CD1c-positive myeloid dendritic cell (primary cell): ENCODE measurements at regions not wholly inside any gene's neighbourhood (a gene's known extent, or its start where the extent isn't known, plus 50 kb on each side); places are given as distances from the start of the nearest gene placed in this dataset.
"Not testable (repeated sequence)": the region's sequence is repeated elsewhere in the genome, so short reads cannot be mapped to it uniquely, and the experiment has no call there.

Experiments
- DNase-seq: peaks from one replicate; pipeline ENCODE4 v3.0.0-alpha.2; 2016; ENCODE audit errors: extremely low spot score

DNA sequence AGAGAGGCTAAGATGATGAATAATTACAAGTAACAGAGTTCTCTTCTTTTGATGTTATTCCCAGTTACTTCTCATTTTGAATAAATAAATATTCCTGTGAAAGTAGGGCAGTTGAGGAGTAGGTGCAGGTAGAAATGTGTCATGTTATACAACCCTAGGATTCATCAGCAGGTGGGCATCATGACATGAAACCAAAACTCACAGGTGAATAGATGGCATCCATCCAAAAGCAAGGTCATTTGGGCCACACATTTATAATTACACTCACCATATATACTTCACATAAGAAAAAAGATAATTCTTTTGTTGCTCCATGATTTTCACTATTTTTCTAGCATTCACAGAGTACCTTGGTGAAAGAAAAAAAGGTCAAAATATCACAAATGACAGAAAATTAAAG, 273.6 kb downstream of the ZBBX start:
- no peak for DNase-seq

DNA sequence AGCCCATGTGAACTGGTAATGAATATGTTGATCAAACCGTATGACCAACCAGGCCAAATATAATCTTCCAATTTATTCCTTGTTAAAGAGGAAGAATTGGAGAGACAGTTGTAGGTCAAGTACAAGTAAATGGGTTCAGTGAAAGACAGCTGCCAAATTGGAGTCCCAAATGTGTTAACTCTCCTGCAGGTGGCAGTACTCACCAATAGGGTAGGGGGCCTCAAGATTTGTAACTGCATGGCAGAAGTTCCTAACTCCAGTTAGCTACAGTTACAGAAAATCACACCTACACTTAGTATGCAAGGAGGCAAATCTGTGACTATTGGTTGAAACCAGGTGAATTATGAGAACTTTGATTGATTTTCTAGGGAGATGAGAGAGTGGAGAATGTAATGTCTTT, 278.0 kb downstream of the ZBBX start:
- no peak for DNase-seq

DNA sequence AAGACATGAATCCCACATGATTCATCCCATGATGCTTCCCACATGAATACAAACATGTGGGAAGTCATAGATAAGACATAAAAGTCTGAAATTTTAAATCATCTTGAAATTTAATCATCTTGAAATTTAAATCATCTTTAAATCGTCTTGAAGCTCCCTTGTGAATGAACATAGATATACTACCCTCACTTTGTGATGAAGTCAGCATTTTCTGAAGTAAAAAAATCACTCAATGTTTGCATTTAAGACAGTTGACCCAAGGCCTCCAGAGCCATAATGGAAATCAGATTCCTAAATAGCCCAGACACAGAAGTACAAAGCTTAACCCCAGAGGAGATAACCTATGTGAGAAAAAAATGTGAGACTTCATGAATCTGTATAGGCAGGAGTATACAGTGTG, 279.4 kb downstream of the ZBBX start:
- DNase-seq = no peak

DNA sequence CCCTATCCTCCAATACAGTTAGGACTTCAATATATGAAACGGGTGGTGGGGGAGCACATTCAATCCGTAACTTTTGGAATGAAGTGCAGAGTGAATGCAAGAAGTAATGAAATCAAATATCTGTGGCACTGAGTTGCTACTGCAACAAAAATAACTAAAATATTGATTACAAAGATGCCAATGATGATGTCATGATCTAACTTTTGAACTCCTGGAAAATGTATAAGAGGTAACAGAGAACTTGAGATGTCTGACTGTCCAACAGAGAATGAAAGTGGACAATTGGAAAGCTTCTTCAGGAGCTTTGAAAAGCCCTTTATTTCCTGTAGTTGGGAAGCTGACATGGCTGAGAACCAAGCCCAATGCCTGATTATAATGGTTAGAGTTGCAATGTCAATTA, 279.9 kb downstream of the ZBBX start:
- DNase-seq = no peak

DNA sequence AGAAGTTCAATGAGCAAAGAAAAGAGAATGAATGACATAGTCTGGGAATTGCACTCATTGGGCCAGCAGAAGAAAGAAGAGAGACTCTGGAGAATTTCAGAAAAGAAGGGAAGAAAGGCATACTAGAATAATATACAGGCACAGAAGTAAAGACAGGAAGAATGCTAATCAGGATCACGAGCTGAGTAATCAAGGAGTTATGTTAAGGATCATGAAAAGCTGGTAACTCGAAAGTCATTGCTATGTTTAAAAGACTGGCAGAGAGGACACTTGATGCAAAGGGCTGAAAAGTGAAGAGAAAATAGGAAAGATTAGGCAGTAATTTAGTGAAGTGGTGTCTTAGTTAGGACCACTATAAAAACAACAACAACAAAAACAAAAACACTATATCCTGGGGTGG, 284.1 kb downstream of the ZBBX start:
- no peak for DNase-seq

DNA sequence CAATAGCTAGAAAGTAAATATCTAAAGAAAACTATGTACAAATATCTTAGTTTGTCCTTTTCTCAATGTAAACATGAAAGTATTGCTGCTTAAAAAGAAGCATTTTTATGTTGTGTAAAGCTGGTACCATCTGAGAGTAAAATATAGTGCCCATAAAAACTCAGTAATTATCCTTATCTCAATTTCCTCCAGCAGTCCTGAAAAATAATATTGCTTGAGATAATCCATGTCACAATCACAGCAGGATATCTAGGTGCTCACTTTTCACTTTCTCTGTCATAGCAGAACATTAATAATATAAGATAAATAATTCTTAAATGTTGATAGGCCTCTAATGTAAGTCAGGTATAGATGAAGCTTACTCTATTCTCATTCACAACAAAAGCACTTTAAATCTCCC, 285.5 kb downstream of the ZBBX start:
- DNase-seq = no peak

DNA sequence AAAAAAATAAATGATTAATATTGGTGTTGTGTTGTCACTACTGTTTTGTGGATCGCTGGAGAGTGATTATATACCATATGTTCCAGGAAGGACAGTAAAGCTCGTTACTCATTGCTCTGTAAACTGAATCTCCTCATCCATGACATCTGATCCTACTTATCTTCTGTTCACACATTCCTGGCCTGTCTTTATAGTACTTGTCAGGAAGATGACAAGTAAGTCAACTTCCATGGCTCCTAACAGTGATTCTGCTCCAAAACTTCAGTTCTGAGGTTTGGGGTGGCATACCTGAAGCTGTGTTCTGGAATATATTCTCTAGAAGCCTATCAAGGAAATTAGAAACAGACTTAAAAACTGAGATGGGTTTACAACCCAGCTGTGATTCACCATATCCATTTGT, 288.9 kb downstream of the ZBBX start:
- no peak for DNase-seq

DNA sequence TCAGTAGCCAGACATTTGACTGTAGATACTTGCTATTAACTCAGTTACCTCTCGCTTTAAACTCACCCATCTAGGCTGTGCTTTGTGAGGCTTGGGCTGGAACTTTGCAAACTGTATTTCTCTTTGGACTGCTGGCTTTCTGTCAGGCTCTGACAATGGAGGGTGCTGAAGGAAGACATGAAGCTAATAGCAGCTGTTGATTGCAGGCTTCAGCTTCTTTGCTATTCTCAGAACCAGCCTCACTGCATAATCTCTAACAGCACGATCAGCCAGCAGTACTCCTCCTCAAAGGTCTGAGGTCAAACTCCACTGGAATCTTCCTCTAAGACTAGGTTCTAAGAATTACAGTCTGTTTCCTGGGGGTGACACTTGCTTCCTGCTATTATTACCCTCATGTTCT, 295.6 kb downstream of the ZBBX start:
- DNase-seq = no peak

DNA sequence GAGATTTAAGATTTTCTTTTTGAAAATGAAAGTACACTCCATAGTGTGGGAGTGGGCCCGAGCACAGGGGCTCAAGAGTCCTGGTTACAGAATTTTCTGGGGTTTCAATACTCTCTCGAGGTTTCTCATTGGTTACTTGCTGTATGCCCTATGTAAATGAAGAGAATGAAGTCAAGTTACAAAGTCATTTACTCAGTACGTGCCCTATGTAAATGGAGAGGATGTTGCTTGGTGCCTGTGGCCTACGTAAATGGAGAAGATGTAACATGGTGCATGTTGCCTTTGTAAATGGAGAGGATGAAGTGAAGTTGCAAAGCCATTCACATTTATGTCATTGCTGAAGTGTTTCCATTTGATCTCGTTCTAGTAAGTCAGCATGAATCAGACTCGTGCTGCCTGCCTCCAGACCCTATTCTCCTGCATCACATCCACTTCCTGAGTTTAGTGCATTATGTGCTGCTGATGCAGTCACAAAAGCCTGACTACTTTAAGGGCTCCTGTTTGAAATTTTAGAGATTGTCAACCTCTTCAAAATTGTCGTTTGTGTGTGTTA, 302.0 kb downstream of the ZBBX start:
- no peak for DNase-seq

DNA sequence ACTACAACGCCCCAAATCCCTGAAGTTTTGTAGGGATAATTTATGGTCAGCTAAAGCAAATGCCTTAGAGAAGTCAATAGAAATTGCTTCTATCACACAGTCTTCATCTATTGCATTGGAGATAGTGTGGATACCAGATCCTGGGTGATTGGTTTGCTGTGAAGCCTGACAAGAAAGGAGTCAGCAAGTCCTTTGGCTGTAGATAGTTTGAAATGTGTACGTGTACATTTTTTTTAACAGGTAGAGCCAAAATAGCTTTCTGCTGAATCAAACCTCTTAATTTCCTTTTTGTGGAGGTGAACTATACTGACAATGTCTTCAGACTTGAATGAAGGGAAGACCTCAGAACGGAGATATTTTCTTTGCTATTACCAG, 312.3 kb downstream of the ZBBX start:
- no peak for DNase-seq

DNA sequence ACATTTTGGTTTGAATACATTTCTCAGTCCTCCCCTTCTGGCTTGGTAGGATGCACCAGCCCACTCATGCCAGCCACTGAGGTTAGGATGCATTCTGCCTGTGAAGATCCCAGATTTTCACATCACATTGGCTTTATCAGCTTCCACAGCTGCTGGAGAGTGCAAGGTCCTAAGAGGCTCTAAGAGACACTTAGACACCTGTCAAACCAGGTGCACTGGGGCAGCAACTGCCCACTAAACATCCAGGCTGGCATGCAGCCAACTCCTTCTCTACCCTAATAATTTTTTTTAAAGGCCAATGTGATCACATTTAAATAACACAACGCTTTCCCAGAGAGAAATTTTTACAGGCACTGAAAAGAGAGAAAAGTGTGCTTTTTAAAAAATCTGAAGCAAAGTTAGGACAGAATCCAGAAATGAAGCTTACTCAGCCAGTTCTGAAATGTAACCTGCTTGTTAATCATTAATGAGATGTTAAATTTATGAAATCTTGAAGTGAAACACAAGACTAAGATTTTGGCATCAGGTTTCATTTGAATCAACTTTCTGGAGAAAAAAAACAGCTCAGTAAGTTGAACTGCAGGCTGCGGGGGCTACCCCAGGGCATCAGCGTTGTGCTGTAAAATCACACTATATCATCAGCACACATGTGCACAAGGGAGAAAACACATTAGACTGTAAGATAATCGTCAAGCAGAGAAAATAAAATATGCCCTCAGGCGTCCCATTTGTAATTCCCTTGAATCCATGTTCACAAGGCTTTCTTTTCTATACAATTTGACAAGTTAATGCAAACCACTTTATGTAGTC, 312.9 kb downstream of the ZBBX start:
- DNase-seq = no peak

DNA sequence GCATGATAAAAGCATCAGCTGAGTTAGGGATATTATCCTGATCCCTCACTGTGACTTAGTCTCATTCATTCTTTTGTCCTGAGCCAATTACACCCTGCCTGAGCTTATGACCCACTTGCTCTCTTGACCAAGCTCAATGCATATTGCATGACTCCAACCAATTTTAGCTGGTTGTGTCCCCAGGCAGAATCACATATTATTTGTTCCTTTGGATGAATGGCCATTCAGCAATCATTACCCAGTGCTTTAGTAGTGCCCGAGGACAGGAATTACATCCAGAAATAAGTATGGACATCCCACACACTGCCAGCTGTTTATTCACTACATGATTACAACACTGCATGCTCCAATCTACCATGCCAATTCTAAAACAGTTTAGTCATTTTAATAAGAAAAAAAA, 322.5 kb downstream of the ZBBX start:
- no peak for DNase-seq

DNA sequence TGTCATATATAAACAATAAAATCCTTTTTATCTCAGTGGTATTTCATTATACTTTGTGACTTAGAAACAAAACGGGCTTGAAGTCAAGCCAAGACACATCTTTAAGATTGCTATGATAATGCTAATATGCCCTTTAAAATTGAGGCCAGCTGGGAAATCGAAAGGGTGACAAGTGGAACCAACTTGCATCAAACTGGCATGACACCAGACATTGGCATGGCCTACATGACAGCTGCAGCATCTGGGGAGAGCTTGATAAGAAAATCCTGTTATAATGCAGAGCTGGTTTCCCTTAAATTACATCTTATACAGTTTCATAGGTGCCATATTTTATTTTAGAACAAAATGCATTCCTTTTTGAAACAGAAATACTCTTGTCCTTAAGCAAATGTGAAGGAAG, 325.2 kb downstream of the ZBBX start:
- no peak for DNase-seq

DNA sequence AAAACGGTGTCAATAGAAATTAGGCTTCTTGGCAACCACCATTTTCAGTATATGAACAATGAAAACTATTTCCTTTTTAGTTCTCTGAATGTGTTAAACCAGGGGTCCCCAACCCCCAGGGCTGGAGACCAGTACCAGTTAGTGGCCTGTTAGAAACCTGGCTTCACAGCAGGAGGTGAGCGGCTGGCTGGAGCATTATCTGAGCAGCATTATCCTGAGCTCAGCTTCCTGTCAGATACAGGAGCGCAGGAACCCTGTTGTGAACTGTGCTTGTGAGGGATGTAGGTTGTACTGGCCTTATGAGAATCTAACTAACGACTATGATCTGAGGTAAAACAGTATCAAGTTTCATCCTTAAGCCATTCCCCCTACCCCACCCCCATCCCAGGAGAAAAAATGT, 328.7 kb downstream of the ZBBX start:
- DNase-seq = no peak

DNA sequence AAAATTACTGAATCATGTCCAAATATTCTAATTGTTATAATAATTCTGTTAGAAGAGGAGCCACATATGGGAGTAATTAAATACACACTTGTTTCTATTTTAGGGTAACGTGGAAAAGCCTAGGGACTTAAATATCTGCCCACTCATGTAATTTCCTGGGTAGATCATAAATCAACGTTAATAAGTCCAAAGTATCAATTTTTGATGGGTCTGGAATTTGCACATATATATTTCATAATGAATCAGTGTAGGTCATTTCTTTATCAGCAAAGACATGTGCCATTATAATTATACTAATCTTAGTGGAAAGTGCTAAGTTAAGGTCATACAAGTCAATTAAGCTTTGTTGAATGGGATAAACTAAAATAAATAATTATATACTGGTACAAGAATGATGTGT, 346.2 kb downstream of the ZBBX start:
- DNase-seq = no peak

DNA sequence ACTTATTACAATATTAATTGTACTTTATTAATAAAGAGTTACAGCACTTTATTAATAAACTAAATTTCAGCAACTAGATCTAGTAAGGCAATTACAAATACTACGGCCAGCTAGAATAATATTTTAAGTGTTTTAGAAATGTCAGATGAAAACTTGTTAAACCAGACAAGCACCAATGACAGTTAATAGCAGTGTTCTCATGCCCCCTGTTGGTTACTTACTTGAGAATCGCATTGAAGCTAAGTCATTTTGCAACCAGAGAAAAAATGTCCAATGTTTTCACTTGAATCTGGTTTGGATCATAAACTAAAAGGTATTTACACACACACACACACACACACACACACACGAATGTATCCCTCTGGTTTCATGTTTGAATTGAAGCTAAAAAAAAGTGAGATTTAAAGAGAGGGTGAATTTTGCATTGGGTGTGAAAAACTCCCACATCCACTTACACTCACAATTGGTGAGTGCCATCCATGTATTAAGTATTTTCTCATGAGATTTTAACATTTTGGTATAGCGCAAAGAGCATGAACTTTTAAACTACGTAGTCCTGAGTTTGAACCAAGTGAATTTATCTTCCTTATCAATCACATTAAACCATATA, 347.7 kb downstream of the ZBBX start:
- no peak for DNase-seq

DNA sequence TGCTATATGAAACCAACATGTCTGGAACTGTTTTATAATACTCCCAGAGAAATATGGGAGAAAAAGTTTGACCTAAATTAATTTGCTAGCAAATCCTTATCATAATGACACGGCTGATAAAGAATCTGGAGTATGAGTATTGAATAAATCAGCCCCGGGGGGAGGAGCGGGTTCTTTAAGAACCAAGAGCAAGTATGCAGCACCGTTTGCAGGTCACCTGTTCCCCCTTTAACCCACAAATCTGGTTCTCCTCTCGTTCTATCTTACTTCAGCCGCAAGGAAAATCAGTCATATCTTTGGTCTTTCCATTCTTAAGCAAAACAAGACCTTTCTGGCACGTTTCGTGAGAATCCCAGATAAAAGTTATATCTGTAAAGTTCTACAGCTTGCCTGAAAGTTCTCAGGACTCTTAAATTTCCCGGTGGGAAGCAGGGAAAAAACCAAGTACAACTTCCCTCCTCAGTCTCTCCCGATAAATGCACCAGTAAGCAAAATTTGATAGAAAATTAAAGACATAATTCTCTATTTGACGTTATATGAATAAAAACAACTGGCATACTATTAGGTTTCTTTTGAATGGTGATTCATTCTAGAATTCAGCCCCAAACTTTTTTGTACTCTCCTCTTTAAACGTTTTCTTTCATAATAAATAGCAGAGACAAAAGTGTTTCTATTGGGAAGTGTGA, 348.6 kb downstream of the ZBBX start:
- no peak for DNase-seq

DNA sequence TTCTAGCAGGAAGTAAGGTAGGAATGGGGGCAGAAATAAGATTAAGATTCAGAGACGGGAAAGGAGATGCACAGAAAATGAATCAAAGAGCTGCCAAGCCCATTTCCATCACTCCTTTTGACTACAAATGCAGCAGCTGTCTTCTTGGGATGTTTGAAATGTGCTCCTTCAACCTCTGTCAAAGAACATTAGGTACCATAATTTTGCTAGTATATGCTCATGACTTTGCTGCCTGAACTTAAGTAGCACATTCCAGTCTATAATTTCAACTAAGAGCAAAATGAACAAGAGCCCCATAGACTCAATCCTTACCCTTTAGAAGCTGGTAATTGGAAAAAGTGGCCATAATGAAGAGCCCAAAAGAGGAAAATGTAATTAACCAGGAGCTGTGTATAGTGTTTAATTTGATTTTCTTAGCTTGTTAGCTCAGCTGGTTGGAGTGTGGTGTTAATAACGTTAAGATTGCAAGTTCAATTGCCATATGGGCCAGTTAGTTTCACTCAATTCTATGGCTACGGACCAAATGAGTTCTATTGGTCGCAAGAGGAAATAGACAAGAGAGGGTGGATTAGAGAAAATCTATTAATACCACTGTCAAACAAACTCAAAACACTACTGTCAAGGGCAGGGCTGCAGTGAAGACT, 349.9 kb downstream of the ZBBX start:
- no peak for DNase-seq

DNA sequence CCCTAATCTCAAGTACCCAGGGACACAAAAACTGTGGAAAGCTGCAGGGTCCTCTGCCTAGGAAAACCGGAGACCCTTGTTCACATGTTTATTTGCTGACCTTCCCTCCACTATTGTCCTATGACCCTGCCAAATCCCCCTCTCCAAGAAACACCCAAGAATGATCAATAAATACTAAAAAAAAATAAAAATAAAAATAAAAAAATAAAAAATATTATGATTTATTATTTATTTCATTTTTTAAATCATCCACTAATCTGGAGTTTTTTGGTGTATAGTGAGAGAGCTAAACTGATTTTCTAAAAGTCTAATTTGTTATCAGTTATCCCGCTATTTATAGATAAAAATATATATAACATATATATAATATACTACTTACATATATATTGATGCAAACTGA, 360.6 kb downstream of the ZBBX start:
- DNase-seq = not testable (repeated sequence)

DNA sequence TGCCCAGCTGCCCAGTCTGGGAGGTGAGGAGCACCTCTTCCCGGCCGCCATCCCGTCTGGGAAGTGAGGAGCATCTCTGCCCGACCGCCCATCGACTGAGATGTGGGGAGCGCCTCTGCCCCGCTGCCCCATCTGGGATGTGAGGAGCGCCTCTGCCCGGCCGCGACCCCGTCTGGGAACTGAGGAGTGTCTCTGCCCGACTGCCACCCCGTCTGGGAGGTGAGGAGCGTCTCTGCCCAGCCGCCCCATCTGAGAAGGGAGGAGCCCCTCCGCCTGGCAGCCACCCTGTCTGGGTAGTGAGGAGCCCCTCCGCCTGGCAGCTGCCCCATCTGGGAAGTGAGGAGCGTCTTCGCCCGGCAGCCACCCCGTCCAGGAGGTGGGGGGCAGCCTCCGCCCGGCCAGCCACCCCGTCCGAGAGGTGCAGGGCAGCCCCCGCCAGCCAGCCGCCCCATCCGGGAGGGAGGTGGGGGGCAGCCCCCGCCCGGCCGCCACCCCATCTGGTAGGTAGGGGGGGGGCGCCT, 361.4 kb downstream of the ZBBX start:
- DNase-seq = not testable (repeated sequence)

DNA sequence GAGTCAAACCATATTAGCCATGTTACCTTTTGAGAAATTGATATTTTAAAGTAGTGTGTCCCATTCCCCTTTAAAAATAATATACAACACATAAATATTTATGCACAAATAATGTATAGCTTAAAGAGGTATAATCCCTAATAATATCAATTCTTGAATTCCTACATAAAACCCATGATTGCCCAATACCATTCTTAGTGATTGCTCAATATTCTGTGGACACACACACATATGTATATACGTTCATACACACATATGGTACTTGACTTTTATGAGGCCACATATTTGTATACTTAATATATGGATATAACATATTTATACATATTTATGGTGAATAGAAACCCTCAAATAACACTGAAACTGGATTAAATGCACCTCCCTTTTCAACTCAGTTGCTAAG, 367.4 kb downstream of the ZBBX start:
- no peak for DNase-seq

DNA sequence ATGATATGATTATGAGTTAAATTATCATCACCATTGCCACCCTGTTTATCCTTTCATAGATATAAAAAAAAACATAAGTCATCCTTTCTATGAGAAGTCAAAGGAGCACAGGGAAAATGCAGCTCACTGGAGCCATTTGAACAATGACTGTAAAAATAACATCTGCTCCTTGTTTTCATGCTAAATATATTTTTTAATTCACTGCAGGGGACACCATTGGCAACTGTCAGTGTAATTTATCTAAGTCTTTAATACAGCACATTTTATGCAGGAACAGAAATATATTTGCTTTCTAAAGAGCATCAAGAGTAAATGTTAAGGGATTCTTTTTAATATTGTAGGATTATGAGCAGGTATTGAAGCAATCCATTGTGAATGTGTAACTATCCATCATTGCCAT, 371.3 kb downstream of the ZBBX start:
- no peak for DNase-seq
